ENCODE measurements at regions not wholly inside any gene's neighbourhood (a gene's known extent, or its start where the extent isn't known, plus 50 kb on each side); places are given as distances from the start of the nearest gene placed in this dataset.

DNA sequence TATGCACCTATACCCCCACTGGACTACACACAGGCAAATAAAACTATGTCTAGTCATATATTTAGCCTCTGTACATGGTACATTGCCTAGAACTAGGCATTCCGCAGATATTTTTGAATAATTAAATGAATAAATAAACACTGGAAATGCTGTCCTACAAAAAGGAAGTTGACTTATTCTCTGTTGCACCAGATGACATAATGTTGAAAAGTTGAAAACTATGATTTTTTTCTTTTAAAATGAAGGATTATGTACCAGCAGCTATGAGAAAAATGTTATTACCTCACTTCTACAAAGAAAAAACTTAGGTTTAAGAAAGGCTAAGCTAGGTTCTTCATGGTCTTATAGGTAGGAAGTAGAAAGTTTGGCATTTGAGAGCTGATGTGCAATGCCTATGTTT is 856.6 kb downstream of the METTL15 start:
- TF ChIP-seq, protein P1, sequence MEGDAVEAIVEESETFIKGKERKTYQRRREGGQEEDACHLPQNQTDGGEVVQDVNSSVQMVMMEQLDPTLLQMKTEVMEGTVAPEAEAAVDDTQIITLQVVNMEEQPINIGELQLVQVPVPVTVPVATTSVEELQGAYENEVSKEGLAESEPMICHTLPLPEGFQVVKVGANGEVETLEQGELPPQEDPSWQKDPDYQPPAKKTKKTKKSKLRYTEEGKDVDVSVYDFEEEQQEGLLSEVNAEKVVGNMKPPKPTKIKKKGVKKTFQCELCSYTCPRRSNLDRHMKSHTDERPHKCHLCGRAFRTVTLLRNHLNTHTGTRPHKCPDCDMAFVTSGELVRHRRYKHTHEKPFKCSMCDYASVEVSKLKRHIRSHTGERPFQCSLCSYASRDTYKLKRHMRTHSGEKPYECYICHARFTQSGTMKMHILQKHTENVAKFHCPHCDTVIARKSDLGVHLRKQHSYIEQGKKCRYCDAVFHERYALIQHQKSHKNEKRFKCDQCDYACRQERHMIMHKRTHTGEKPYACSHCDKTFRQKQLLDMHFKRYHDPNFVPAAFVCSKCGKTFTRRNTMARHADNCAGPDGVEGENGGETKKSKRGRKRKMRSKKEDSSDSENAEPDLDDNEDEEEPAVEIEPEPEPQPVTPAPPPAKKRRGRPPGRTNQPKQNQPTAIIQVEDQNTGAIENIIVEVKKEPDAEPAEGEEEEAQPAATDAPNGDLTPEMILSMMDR (IDR thresholded peaks at IDR 0.05) = no peak
- intact Hi-C loops (cut with micrococcal nuclease) = no loop called here
- no peak for ATAC-seq
- ChIA-PET CTCF (no interaction called here), POLR2A (no interaction called here)
- H3K27ac Mint-ChIP-seq = no peak overlapping the region
- no peaks in the 10 kb centered on the region for H3K4me1 Mint-ChIP-seq (ENCODE audit: low read depth)
- peaks cover 9% of the 10 kb centered on the region for H3K9me3 Mint-ChIP-seq
- no peak overlapping the region for H3K4me3 Mint-ChIP-seq
- no peak for DNase-seq
- H3K36me3 Mint-ChIP-seq (ENCODE audit: low read depth) = no peaks in the 10 kb centered on the region
- no peaks in the 10 kb centered on the region for H3K27me3 Mint-ChIP-seq

DNA sequence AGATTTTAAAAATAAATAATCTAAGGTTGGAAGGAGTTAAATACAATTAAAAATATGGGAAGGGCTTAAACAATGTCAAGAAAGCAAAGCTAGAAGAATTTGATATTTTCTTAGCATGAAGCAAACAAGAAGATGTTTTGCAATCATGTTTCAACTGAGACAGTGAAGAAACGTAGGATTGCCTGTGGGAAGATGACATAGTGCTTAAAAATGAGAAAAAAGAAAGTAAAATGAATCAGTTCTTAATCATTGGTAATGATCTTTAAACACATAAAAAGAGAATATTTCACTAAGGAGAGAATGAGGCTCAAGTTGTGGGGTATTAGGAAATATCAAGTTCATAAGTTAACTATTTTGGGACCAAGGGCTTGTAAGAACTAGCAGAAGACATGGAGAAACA is 855.0 kb downstream of the METTL15 start:
- Mint-ChIP-seq H3K4me3 (no peak overlapping the region), H3K27me3 (no peaks in the 10 kb centered on the region), H3K4me1 (ENCODE audit: low read depth) (no peaks in the 10 kb centered on the region), H3K9me3 (peaks cover 9% of the 10 kb centered on the region), H3K27ac (no peak overlapping the region), H3K36me3 (ENCODE audit: low read depth) (no peaks in the 10 kb centered on the region)
- DNase-seq (no peak), ATAC-seq (no peak)
- ChIA-PET CTCF (no interaction called here), POLR2A (no interaction called here)
- intact Hi-C loops (cut with micrococcal nuclease) = no loop called here
- TF ChIP-seq, protein P1 (IDR thresholded peaks at IDR 0.05) = no peak

DNA sequence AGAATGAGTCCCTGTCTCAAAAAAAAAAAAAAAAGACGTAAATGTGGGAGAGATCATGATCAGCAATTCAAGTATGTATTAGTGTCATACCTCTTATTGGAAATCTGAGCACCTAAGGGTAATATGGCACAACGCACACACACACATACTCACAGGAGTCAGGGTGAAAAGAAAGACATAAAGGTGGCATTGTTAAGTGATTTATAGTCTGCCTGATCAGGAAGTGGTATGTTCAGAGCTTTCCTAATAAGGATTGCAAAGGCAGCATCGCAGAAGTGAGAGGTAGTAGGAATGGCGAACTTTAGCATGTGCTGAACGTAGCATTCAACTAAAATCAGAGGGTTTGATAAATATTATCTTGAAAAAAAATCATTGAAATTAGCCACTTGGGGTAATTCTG is 854.3 kb downstream of the METTL15 start:
- Mint-ChIP-seq H3K9me3 (peaks cover 9% of the 10 kb centered on the region), H3K36me3 (ENCODE audit: low read depth) (no peaks in the 10 kb centered on the region), H3K4me3 (no peak overlapping the region), H3K27ac (no peak overlapping the region), H3K4me1 (ENCODE audit: low read depth) (no peaks in the 10 kb centered on the region), H3K27me3 (no peaks in the 10 kb centered on the region)
- ATAC-seq (no peak), DNase-seq (no peak)
- ChIA-PET POLR2A (no interaction called here), CTCF (no interaction called here)
- TF ChIP-seq, protein P1 (IDR thresholded peaks at IDR 0.05) = no peak
- intact Hi-C loops (cut with micrococcal nuclease) = no loop called here

DNA sequence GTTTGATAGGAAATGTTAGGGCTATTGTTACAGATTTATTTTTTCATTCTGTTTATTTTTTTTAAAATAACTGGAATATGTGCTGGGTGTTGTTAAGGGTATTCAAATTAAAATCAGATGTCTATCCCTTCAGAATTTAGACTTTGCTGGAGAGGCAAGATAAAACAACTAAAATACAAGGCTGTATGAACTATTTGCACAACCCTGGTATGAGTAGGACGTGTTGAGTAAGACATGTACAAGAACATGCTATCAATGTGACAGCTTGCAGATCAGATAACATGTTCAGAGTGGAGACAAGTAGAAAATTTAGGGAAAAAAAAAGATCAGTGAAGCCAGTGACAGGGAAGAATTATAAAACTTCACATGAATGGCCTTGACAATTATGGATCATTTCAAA is 853.5 kb downstream of the METTL15 start:
- H3K9me3 Mint-ChIP-seq = peaks cover 7% of the 10 kb centered on the region

DNA sequence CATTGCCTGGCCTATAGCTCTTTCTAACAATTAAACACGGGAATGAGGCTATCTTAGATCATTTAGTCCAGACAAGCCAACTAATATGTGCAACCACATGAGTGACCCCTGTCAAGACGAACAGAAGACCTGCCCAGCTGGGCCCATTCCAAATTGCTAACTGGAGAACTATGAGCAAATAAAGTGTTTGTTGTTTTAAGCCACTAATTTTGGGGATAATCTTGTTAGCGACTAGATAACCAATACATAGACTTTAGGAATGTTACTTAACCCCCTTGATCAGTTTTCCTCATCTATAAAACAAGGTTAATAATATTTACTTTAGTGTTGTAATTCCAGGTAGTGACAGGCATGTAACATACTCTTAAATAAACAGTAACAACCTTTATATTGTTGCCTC is 848.3 kb downstream of the METTL15 start:
- H3K27me3 Mint-ChIP-seq = no peaks in the 10 kb centered on the region
- POLR2A ChIA-PET = no interaction called here
- peaks cover 12% of the 10 kb centered on the region for H3K9me3 Mint-ChIP-seq
- intact Hi-C loops (cut with micrococcal nuclease) = no loop called here
- no peak overlapping the region for H3K4me3 Mint-ChIP-seq
- no peaks in the 10 kb centered on the region for H3K4me1 Mint-ChIP-seq (ENCODE audit: low read depth)
- TF ChIP-seq, protein P1 (IDR thresholded peaks at IDR 0.05) = no peak
- DNase-seq = no peak
- H3K36me3 Mint-ChIP-seq (ENCODE audit: low read depth) = no peaks in the 10 kb centered on the region
- ATAC-seq = no peak
- no peak overlapping the region for H3K27ac Mint-ChIP-seq
- CTCF ChIA-PET = no interaction called here

More for the DNA sequence above, 853.5 kb downstream of the METTL15 start:
- H3K36me3 Mint-ChIP-seq (ENCODE audit: low read depth) = no peaks in the 10 kb centered on the region
- DNase-seq (no peak), ATAC-seq (no peak)
- H3K27me3 Mint-ChIP-seq = no peaks in the 10 kb centered on the region
- no peaks in the 10 kb centered on the region for H3K4me1 Mint-ChIP-seq (ENCODE audit: low read depth)
- ChIA-PET POLR2A (no interaction called here), CTCF (no interaction called here)
- no peak overlapping the region for H3K4me3 Mint-ChIP-seq
- no peak overlapping the region for H3K27ac Mint-ChIP-seq
- intact Hi-C loops (cut with micrococcal nuclease) = no loop called here
- TF ChIP-seq, protein P1 (IDR thresholded peaks at IDR 0.05) = no peak

Data from activated CD8-positive, alpha-beta T cell treated with anti-CD3 and anti-CD28 coated beads for 36 hours (primary cell).